ENCODE measurements at regions not wholly inside any gene's neighbourhood (a gene's known extent, or its start where the extent isn't known, plus 50 kb on each side); places are given as distances from the start of the nearest gene placed in this dataset.

GRCh38 chr1:30173560-30173959 is 549.8 kb downstream of the MATN1 start:
- TF ChIP-seq CTCF (IDR thresholded peaks at IDR 0.05) (no peak), POLR2A (IDR thresholded peaks at IDR 0.05) (no peak)

Data from thyroid gland (tissue), 4 donors.